Epithelial cell of proximal tubule (primary cell): ENCODE measurements at regions not wholly inside any gene's neighbourhood (a gene's known extent, or its start where the extent isn't known, plus 50 kb on each side); places are given as distances from the start of the nearest gene placed in this dataset.

Source experiments
- DNase-seq: peaks from one replicate; pipeline ENCODE4 v3.0.0-alpha.2; 2011; ENCODE audit warnings: low read depth
- H3K4me3 ChIP-seq: 2 replicates; pipeline ENCODE4 v1.5.1; 2011; ENCODE audit warnings: low read depth, mild to moderate bottlenecking, low read length
- CTCF ChIP-seq: conservative IDR thresholded peaks from 2 replicates; pipeline ENCODE4 v1.5.1; 2012; ENCODE audit warnings: low read depth, mild to moderate bottlenecking, low read length

GRCh38 chr20:22407237-22408193 lies 176.9 kb downstream of the FOXA2 start:
- TF ChIP-seq CTCF, result no peak
- DNase-seq, result no peak
- H3K4me3 ChIP-seq, result no peak overlapping the region

- H3K4me3 ChIP-seq, result no peak overlapping the region
- no peak for TF ChIP-seq CTCF
- DNase-seq, result no peak
Measured at GRCh38 chr20:22404419-22405170, 179.8 kb downstream of the FOXA2 start.

GRCh38 chr20:22403632-22404361 lies 180.6 kb downstream of the FOXA2 start:
- no peak for DNase-seq
- peak overlapping the region; percentile 46 for H3K4me3 ChIP-seq

GRCh38 chr20:22403022-22403631 lies 181.2 kb downstream of the FOXA2 start:
- no peak for TF ChIP-seq CTCF
- H3K4me3 ChIP-seq, result peak overlapping the region; percentile 46
- DNase-seq, result no peak

More at GRCh38 chr20:22403632-22404361, 180.6 kb downstream of the FOXA2 start:
- no peak for TF ChIP-seq CTCF

- H3K4me3 ChIP-seq, result no peak overlapping the region
- DNase-seq, result no peak
- no peak for TF ChIP-seq CTCF
Measured at GRCh38 chr20:22402550-22402949, 181.8 kb downstream of the FOXA2 start.

- no peak for DNase-seq
- no peak overlapping the region for H3K4me3 ChIP-seq
- no peak for TF ChIP-seq CTCF
Measured at GRCh38 chr20:22400440-22400839, 183.9 kb downstream of the FOXA2 start.
